Stimulated activated CD4-positive, alpha-beta T cell treated with anti-CD3 and anti-CD28 coated beads, Interleukin-1b, Interleukin-23, amount 100 ng/mL, for 24 hours (primary cell): ENCODE measurements at regions not wholly inside any gene's neighbourhood (a gene's known extent, or its start where the extent isn't known, plus 50 kb on each side); places are given as distances from the start of the nearest gene placed in this dataset.

ENCODE experiments used
- DNase-seq, 4 experiments: peaks; one replicate each; pipeline ENCODE4 v3.0.0-alpha.2; 2020; ENCODE audit warnings: low read depth in 4 of 4, low spot score in 1 of 4

DNA sequence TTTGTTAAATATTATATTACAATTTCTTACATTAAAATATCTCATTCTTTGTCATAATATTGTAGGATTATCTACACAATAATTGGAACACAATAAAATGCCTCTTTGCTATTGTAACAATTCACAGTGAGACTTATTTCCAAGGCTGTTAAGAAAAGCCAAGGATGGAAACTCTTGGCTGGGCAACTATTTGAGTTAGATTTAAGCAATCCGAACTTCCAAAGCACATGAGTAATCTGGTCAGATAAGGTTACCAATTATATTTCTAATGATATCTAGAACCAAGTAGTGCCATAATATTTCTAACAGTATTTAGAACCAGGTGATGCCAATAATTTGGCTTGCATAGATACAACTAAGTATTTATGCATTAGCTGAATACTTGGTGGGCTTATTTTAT, 154.7 kb upstream of the KCNK2 start:
- no peak for DNase-seq

DNA sequence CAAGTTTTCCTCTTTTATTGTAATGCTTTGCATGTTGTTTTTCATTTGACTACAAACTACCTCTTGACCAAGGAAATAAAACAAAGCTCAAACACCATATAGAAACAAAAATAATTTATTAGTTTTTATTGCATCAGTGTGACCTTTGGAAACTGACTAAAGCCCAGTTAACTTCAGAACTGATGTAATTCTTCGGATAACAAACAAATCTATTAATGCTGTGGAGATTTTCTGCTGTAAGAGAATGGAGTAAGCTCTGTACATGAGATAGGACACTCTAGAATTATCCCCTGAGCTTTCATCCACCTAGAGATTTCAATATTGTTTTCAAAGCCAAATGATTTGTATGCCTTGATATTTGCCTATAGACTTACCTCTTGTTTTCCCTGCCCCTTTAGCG, 154.0 kb upstream of the KCNK2 start:
- no peak for DNase-seq

DNA sequence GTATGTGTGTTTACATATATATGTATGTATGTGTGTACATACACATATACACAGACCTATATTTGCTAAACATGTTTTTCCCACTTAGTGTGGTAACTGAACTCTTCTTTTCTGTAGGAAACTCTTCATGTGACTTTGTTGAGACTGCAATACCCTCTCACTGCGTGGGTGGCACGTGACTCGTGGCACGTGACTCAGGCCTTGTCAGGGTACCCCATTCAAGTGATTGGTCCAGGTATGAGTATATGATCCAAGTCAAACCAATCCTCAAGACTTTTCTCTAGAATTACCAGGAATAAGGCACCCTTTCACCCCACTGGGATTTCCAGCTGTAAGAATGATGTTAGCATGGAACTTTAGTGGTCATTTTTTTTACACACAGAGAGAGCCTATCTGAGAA, 149.2 kb upstream of the KCNK2 start:
- DNase-seq, result peak in 1 of 4 experiments; percentile 2

DNA sequence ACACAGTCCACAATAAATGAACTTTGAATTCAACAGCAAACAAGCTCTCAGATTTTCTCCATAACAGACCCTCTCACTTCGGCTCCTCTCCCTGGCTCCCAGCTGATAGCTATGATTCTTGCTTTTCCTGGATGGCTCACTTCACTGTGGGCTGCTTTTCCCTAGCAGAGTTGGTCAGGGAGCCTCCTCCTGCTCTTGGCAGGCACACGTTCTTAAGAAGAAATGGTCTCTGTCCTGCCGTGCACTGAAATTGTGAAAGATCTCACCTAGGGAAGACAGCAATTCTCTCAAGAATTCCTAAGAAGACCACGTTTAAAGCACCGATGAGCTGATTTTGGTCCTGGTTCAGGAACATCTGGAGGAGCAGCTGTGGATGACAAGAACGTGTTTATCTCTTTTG, 148.5 kb upstream of the KCNK2 start:
- no peak for DNase-seq

DNA sequence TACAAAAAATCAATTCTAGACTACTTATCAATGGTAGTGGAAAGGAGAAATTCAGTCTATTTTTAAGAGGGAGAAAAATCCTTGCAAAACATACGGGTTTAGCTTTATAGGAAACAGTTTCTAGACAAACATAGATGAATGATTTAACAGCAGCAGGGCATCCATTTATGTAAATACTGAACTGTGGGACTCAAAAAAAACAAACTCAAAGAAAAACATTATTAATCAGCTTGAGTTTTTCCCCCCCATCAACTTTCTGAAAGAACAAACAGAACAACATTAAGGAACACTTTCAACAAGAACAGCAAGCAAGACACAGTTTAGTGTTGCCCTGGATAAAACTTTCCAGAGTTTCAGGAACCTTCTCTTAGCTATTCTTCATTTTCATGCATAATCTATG, 147.3 kb upstream of the KCNK2 start:
- DNase-seq, result no peak

DNA sequence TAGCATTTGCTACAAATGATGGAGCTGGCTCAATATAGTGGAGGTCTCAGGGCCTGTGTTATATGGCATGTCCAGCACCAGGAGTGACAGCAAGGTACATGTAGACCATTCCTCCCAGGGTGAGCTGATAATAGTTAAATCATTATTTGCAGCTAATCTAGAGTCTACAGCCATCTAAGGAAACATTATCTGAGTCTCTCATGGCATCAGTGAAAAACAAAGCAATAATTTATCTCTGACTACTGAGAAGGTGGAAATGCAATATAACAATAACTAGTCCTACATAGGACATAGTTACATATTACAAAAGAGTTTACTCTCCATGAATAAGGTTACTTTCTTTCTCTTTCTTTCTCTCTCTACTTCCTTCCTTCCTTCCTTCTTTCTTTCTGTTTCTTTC, 143.4 kb upstream of the KCNK2 start:
- DNase-seq, result no peak

DNA sequence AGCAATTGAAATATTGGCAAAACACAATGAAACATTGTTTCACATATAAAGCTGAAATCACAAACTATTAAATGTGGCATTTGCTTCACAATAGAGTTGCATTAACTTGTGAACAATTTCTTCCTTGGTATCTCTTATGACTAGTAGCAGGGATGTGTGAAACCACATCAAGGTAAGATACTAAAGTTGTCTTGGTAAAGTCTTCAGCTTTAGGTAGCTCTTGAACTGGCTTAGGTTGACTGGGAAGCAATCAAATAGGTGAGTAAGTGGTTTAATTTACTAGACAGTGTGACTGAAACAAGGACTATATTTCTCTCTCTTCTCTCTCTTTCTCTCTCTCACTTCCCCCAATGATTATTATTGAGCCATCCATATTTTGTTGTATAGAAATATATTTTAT, 141.5 kb upstream of the KCNK2 start:
- DNase-seq, result no peak

DNA sequence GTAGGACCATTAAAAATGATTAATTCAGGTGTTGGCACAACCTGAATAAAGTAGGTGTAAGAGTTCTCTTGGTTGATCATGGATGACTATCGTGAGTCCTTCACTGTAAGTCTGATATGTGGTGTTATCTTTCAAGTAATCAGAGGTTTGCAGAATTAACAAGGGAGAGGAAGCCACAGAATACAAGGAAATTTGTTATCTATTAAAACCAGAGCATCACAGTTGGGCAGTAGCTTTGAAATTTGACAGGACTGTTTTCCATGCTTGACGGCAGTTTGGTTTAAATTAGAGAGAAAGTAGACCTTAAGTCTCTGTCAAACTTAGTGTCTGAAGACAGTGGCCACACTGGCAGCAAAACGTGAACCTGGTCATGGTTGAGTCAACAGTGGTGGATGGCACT, 139.5 kb upstream of the KCNK2 start:
- no peak for DNase-seq

DNA sequence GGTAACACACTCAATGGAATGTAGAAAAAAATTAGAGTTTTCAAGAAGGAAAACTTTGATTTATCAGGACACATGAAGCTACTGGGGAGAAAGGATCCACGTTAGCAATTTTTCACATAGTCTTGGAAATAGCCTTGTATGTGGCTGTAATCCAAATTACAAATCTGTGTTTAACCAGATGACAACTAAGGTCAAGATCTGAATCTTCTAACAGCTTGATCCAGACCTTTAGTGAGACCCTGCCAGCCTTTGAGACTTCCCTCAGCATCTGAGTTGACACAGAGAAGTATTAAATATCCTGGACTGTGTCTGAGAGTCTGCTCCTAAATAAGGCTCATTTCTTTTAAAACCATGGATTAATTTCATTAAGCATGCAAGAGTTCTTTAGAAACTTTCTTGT, 135.9 kb upstream of the KCNK2 start:
- no peak for DNase-seq

DNA sequence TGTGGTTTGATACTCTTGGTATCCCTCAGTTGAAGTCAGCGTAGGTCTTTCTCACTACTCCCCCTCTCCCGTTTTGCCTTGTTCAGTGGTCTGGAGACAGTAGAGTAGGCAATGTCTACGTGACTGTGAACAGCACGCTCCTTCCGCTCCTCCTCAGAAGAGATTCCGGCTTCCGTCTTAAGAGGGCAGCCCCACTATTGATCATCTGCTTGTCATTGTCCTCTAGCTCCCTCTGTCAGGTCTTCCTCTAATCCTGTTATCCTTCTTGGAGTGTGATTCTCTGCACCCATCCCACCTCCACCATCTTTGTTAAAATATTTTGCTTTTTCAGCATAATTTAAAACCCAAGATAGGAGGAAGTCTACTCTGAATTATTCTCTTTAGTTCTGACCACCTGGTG, 129.9 kb upstream of the KCNK2 start:
- no peak for DNase-seq

DNA sequence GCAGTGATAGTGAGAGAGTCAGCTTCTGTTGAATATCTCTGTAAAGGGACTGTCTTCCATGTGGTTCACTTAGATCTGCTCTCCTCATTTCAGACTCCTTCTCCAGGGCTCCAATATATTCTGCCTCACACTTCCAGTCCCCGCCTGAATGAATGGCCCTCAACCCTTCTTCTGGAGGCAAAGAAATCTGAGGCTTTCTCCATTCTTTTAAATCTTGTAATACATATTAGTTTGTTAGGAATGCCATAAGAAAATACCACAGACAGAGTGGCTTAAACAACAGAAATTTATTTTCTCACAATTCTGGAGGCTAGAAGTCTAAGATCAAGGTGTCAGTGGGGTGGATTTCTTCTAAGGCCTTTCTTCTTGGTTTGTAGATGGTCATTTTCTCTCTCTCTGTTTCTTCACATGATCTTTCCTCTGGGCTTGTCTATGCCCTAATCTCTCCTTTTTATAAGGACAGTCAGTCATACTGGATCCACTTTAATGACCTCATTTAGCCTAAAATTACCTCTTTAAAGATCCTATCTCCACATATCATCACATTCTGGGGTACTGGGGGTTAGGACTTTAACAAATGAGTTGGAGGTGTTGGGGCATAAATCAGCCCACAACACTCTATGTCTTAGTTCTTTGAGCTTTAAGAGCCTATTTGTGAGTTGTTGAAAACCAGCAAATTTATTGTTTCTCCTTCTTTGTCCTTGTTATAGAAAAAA, 128.5 kb upstream of the KCNK2 start:
- DNase-seq, result no peak

DNA sequence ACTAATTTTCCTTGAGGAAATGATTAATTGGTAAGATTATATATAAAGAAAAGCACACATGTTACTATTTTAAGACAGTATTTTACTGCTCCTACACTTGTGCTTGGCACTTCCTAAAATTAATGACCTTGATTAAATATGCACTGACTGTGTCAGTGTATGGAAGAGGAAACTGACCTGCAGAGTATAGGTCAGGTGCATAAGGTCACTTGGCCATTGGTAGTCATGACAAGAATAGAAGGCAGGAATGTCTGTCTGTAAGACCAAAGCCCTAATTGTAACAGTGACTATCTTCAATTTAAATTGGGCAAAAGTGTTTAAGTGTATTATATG, 128.0 kb upstream of the KCNK2 start:
- DNase-seq, result no peak

DNA sequence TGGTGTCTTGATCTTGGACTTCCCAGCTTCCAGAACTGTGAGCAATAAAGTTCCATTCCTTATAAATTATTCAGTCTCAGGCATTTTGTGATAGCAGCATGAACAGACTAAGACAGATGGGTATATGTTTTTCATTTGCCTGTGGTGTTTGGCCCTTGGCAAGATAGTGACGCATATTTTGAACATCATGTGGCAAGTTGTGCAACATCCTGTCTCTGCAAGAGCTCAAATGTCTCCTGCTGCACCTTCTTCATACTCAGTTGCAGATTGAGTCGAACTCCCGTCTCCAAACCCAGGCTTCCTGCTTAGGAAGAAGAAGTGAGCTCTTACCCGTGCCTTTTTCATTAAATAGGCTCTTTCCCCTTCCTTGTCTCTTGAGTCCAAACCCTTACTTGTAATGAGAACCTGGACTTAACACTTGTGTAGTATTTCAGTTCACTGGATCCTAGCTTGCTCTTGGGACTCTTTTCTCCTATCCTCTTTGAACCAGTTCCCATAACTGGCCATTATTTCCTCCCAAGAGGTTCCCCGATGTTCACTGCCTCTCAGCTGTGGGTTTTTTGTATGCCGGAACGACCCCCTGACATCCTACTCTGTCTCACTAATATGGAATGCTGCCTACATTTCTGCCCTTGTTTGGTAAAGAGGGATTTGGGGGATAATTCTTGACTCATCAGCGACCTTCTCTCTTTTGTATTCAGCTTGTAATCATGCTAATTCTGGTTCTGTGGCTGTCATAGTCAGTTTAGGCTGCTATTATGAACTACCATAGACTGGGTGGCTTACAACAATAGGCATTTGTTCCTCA, 125.0 kb upstream of the KCNK2 start:
- DNase-seq, result no peak

DNA sequence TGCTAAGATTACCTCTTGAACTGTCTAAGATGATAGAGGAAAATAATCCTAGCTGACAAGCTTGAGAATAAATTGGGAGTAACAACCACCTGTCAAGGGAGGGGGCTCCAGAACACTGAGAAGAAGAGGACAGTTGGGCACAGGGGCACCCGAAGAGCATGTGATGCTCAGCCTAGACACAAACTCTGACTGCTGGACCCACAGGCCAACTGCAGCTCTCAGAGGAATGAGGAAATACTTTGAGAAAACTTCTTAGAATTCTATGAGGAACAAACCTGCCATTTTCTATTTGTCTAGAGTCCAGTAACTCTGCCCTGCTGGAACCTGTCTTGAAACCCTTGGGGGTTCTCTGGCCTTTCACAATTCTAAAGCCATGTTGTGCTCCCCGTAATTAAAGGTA, 124.1 kb upstream of the KCNK2 start:
- no peak for DNase-seq

DNA sequence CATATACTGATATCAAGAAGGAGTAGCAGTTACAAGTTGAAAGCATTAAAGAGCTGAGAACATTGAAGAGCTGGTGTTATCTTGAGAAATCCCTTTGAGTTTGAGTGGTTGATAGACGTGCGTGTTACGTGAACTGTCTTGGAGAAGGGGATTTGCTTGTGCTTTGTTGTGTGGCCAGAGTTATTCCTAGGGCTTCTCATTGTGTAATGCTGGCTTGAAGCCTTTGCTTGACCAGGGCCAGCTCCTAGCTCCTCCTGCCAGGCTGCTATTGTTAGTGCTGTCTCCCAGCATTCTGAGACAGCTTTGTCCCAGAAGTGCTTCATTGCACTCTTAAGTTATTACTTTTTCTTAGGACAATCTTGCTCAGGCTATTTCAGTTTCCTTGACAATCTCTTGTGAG, 116.2 kb upstream of the KCNK2 start:
- DNase-seq, result no peak

DNA sequence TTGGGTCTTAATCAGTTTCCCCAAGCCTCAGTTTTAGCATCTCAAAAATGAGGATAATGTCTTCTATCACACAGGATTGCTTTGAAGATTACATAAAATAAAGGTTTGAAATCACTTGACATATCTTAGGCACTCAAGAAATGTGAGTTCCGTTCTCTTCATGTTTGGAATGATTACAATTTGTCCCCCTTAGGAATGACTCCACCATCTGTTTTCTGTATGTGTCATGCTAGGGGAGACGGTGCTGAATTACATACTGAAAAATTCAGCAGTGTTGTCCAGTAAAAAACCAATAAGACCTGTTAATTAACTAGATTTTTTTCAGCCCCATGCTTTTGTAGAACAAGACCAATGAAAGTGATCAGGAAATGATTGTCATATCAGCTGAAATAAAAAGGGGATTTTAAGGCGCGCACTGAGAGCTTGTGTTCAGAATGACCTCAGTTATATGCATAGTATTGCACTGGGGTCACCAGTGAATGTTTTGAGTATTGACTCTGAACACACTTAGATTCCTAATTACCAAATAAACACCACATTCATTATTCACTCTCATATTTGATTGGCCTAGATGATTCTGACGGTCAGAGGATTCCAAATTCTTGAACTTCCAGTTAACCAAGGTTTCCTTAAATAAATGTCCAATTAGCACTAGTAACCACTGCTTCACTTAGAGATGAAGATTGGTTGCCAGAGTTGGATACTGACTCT, 114.5 kb upstream of the KCNK2 start:
- DNase-seq, result no peak

DNA sequence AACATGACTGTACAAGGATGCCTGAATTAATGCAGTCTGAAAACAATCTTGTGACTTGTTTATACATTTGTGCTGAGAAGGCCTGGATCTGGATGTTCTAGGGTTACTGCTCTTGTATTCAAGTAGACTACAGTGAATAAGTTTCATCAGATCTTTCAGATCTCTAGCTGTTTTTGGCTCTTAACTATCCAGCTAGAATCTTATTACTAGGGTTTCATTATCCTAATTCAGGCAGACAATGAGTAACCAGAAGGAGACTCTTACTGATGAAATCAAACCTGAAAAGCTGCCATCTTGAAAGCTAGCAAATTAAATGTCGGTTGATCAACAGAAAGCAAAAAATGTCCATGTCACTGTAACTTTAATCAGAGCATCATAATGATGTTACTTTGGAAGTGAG, 112.5 kb upstream of the KCNK2 start:
- DNase-seq, result no peak

DNA sequence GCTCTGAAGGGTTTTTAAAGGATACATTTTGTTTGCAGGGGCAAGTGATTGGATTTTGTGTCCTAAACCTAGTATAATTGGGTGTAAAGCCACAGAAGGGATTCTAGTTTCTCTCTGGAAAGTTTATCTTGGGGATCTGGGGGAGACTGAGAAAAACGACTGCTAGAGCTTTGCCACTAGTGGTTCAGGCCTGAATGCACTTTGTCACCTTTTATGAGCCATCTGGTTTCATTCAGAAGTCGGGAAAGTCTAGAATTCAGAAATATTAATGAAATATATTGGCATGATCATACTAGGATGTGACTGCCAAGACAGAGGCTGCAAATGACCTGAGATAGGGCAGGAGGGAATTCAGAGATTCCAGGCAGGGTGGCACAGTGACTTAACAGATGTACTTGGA, 111.5 kb upstream of the KCNK2 start:
- no peak for DNase-seq

DNA sequence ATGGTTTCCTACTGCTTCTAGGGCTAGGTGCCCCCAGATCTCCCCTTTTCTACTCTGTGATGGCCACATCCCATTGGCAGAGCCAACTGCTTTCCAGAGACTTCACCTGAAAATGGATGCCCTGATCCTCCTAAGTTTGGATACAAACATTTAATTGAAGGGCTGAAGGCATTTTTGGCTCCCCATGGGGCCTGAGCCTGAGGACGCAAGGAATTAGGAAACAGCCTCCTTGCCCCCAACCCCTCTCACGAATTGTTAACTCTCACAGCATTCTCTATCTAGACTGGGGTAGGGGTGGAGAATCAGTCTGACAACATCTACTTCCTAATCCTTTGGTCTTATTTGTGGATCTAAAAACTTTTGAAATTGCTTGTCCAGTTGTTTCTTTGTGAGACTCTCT, 108.5 kb upstream of the KCNK2 start:
- DNase-seq, result no peak

DNA sequence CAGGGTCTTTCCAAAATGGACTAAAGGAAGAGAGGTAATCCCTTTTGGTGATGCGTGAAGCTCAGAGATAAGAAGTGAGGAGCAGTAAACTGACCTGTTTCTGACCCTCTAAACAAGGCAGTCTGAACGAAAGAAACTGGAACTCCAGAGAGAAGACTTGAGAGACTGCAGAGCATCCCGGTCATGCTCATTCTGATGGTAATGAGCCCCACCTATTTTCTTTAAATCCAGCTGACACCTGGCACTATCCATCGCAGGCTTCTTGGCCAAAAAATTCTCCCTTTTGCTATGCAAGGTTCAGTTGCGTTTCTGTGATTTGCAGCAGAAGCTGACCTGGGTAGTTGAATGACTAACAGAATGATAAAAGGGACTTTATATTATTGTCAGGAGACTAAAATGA, 105.9 kb upstream of the KCNK2 start:
- DNase-seq, result no peak

DNA sequence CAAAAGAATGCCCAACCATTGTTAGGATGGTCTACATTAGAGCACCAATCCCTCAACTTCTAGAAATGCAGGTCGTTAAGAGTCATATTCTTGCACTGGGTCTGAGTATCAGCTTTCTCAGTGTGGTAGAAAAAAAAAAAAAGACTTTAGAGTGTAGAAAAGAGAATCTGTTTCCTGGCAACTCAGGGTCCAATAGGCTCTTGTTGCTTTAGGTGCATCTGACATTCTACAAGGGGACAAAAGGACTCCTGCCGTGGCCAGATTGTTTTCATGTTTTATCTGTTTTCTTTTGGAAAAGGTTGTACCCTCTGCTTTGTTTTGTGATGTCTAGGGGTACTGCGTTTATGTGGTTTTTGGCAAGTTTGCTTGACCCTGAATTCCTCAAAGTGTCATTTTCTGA, 105.4 kb upstream of the KCNK2 start:
- DNase-seq, result no peak

DNA sequence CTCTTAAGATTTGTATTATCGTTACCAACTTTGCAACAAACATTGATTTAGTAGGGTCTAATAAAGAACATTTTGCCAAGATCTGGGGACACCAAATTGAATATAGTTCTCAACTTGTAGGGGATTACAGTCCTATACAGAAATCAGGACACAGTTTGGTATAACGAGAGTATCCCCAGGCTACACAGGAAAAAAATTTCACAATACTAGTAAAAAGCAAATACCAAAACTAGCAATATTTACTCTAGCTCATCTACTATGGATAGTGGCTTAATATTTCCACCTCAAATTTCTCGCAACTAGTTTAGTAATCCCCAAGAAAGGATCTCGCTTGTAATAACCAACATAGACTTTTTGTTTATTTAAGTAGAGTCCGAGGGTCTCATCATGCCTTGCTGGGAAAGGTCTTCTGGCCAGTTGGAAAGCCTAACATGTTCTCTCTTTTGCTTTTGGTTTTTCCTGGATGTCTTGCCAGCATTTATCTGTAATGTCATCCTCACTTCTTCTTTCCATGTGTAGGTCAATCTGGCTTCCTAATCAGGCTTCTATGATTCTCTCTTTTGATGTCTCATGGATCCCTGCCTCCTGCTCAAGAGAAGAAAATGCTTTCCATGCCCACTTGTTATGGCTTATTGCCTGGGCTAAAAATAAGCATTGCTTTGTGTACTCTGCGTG, 104.7 kb upstream of the KCNK2 start:
- DNase-seq, result no peak
